ENCODE measurements at regions not wholly inside any gene's neighbourhood (a gene's known extent, or its start where the extent isn't known, plus 50 kb on each side); places are given as distances from the start of the nearest gene placed in this dataset.

DNA sequence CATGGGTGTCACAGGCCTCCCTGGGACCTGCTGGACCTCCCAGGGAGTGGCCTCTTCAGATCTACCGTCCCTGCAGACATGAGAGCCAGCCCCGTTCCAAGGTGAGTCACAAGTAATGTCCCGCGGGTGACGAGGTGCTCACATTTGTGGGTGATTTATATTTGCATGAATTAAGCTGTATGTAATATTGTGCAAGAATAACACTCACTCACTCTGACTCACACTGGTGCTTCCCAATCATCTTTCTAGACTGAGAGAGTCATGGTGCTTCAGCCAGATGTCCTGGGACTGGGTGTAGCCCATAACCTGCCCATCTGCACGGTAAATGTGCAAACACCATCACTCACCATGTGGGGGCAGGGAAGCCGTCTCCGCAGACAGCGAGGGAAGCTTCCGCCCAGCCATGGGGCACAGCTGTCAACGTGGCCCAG, 347.5 kb upstream of the SALL3 start:
- Histone ChIP-seq H3K27ac (ENCODE audit: low read depth, low read length, poor library complexity, severe bottlenecking) (no peak overlapping the region), H3K9me3 (ENCODE audit: low read length) (no peaks in the 10 kb centered on the region), H3K4me2 (ENCODE audit: low read length) (no peak overlapping the region), H4K20me1 (ENCODE audit: insufficient read depth, low read length) (no peaks in the 10 kb centered on the region), H3K4me3 (ENCODE audit: low read depth, low read length, poor library complexity, severe bottlenecking) (no peak overlapping the region), H2AFZ (ENCODE audit: low read length) (no peak overlapping the region), H3K4me1 (ENCODE audit: insufficient read depth, low read length, poor library complexity, severe bottlenecking) (peaks cover 6% of the 10 kb centered on the region), H3K79me2 (ENCODE audit: insufficient read depth, low read depth, low read length) (no peaks in the 10 kb centered on the region), H3K36me3 (ENCODE audit: insufficient read depth, low read length) (no peaks in the 10 kb centered on the region), H3K9me2 (ENCODE audit: insufficient read depth, low read length) (no peaks in the 10 kb centered on the region)
- intact Hi-C loops (cut with micrococcal nuclease; ENCODE audit: unreplicated experiment) = no loop called here
- ChIA-PET CTCF (ENCODE audit: unreplicated experiment) (no interaction called here), POLR2A (no interaction called here)
- no peak for DNase-seq (ENCODE audit: low spot score)
- TF ChIP-seq, protein P1, sequence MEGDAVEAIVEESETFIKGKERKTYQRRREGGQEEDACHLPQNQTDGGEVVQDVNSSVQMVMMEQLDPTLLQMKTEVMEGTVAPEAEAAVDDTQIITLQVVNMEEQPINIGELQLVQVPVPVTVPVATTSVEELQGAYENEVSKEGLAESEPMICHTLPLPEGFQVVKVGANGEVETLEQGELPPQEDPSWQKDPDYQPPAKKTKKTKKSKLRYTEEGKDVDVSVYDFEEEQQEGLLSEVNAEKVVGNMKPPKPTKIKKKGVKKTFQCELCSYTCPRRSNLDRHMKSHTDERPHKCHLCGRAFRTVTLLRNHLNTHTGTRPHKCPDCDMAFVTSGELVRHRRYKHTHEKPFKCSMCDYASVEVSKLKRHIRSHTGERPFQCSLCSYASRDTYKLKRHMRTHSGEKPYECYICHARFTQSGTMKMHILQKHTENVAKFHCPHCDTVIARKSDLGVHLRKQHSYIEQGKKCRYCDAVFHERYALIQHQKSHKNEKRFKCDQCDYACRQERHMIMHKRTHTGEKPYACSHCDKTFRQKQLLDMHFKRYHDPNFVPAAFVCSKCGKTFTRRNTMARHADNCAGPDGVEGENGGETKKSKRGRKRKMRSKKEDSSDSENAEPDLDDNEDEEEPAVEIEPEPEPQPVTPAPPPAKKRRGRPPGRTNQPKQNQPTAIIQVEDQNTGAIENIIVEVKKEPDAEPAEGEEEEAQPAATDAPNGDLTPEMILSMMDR (conservative IDR thresholded peaks at IDR 0.05; ENCODE audit: low read length) = no peak
- TF ChIP-seq EZH2phosphoT487 (IDR thresholded peaks at IDR 0.05; ENCODE audit: borderline replicate concordance, low read depth, low read length) = no peak
- no TSS peak for BruUV-seq (replicated peaks)

DNA sequence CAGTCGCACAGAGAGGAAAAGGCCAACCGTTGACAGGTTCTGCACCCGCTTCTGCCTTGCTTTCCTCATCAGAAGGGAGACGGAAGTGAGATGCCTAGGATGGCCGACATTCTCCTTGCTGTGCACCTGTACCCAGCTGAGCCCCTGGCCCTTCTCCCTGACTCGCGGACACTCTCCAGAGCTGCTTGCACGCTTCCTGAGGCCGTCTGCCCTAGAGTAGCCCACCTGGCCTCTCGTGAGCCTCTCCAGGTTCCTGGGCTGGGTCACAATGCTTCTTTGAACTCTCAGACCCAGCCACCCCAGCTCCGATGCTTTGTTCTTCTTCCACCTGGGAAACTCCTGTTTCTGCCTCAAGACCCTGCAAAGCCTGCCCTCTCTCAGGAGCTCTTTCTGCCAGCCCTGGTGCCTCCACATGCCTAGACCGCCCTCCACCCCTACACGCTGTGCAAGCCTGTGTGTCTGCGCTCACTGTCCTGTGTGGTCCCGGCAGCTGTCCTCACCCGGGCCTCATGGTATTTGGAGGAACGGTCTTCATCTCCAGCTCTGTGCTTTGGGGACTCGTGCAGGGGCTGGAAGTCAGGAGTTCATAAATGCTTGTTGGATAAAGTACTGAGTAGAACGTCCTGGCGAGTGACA, 345.4 kb upstream of the SALL3 start:
- Histone ChIP-seq H3K79me2 (ENCODE audit: insufficient read depth, low read depth, low read length) (no peaks in the 10 kb centered on the region), H3K4me1 (ENCODE audit: insufficient read depth, low read length, poor library complexity, severe bottlenecking) (peaks cover 6% of the 10 kb centered on the region), H3K27ac (ENCODE audit: low read depth, low read length, poor library complexity, severe bottlenecking) (no peak overlapping the region), H4K20me1 (ENCODE audit: insufficient read depth, low read length) (no peaks in the 10 kb centered on the region), H3K36me3 (ENCODE audit: insufficient read depth, low read length) (no peaks in the 10 kb centered on the region), H3K4me2 (ENCODE audit: low read length) (no peak overlapping the region), H3K9me2 (ENCODE audit: insufficient read depth, low read length) (no peaks in the 10 kb centered on the region), H2AFZ (ENCODE audit: low read length) (peak overlapping the region; percentile 69; the same call in 1 of the 2 replicates), H3K4me3 (ENCODE audit: low read depth, low read length, poor library complexity, severe bottlenecking) (no peak overlapping the region), H3K9me3 (ENCODE audit: low read length) (no peaks in the 10 kb centered on the region)
- no TSS peak for BruUV-seq (replicated peaks)
- ChIA-PET CTCF (ENCODE audit: unreplicated experiment) (no interaction called here), POLR2A (interaction anchor here (0.9 kb wide), 1 partner anchor 9 kb away, joined by 3 read pairs; no protein-coding TSS in a partner anchor)
- TF ChIP-seq, protein P1 (conservative IDR thresholded peaks at IDR 0.05; ENCODE audit: low read length) = no peak
- no peak for TF ChIP-seq EZH2phosphoT487 (IDR thresholded peaks at IDR 0.05; ENCODE audit: borderline replicate concordance, low read depth, low read length)
- intact Hi-C loops (cut with micrococcal nuclease; ENCODE audit: unreplicated experiment) = no loop called here
- DNase-seq (ENCODE audit: low spot score) = no peak

DNA sequence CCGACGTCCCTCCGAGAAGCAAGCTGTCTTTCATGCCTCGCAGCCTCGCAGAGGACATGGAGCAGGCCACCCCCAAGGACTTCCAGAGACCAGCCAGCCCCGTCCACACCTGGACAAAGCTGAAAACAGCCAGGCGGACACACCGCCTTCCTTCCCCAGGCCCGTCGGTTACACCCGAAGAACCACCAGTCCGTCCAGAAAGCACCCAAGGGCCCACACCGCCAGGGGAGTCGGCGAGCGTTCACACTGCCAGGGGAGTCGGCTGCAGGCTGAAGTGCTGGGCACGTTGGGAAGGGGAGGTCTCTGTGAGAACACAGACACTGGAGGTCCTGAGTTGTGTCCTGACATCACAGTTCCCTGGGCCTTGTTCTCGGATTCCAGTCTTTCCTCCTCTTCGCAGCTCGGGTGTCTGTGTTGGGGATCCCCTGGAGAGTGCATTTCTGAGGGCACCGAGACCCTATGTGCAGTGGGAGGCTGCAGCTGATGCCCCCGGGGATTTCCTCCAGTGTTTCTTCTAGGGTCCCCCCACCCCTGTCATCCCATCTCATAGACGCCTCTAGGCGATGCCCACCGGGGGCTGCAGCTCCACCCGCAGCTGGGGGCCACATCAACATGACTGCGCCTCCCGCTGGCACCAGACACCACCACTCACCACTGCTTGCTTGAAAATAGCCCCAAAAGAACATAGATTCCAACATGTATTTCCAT, 344.4 kb upstream of the SALL3 start:
- no peak for DNase-seq (ENCODE audit: low spot score)
- POLR2A ChIA-PET = no interaction called here

More for the DNA sequence above, 344.4 kb upstream of the SALL3 start:
- Histone ChIP-seq H3K9me3 (ENCODE audit: low read length) (no peaks in the 10 kb centered on the region), H3K4me3 (ENCODE audit: low read depth, low read length, poor library complexity, severe bottlenecking) (no peak overlapping the region), H2AFZ (ENCODE audit: low read length) (no peak overlapping the region), H3K36me3 (ENCODE audit: insufficient read depth, low read length) (no peaks in the 10 kb centered on the region), H3K9me2 (ENCODE audit: insufficient read depth, low read length) (no peaks in the 10 kb centered on the region), H4K20me1 (ENCODE audit: insufficient read depth, low read length) (no peaks in the 10 kb centered on the region), H3K27ac (ENCODE audit: low read depth, low read length, poor library complexity, severe bottlenecking) (no peak overlapping the region), H3K4me1 (ENCODE audit: insufficient read depth, low read length, poor library complexity, severe bottlenecking) (peaks cover 6% of the 10 kb centered on the region), H3K79me2 (ENCODE audit: insufficient read depth, low read depth, low read length) (no peaks in the 10 kb centered on the region), H3K4me2 (ENCODE audit: low read length) (no peak overlapping the region)
- BruUV-seq (replicated peaks) = no TSS peak
- CTCF ChIA-PET (ENCODE audit: unreplicated experiment) = no interaction called here
- intact Hi-C loops (cut with micrococcal nuclease; ENCODE audit: unreplicated experiment) = no loop called here
- no peak for TF ChIP-seq EZH2phosphoT487 (IDR thresholded peaks at IDR 0.05; ENCODE audit: borderline replicate concordance, low read depth, low read length)
- TF ChIP-seq, protein P1 (conservative IDR thresholded peaks at IDR 0.05; ENCODE audit: low read length) = no peak
